Activated CD4-positive, alpha-beta memory T cell treated with anti-CD3 and anti-CD28 coated beads, Interleukin-2, amount 10 ng/mL, durations not matched to agents 7 days and 5 days (primary cell): ENCODE measurements at regions not wholly inside any gene's neighbourhood (a gene's known extent, or its start where the extent isn't known, plus 50 kb on each side); places are given as distances from the start of the nearest gene placed in this dataset.
"Not testable (repeated sequence)": the region's sequence is repeated elsewhere in the genome, so short reads cannot be mapped to it uniquely, and the experiment has no call there.

Experiments
- CTCF ChIA-PET: fragments of 350-600 bp; sonication (Branson Sonifier 250); formaldehyde crosslinking; loops from one replicate; lab custom pipeline; 2021; ENCODE audit warnings: antibody characterized with exemption, inconsistent platforms; lab: Charles Lee
- POLR2A ChIA-PET: fragments of 350-600 bp; sonication (Branson Sonifier 250); formaldehyde crosslinking; loops from one replicate; lab custom pipeline; 2021; ENCODE audit warnings: antibody characterized with exemption; lab: Charles Lee
- DNase-seq: peaks from one replicate; pipeline ENCODE4 v3.0.0-alpha.2; 2020
- H3K27ac Mint-ChIP-seq: one replicate; pipeline ENCODE4 v1.8.0; 2021; ENCODE audit warnings: mild to moderate bottlenecking, mixed read lengths
- H3K27me3 Mint-ChIP-seq: one replicate; pipeline ENCODE4 v1.8.0; 2021; ENCODE audit warnings: mixed read lengths
- H3K36me3 Mint-ChIP-seq: one replicate; pipeline ENCODE4 v1.8.0; 2021; ENCODE audit warnings: low read depth, mixed read lengths
- H3K4me1 Mint-ChIP-seq: one replicate; pipeline ENCODE4 v1.8.0; 2021; ENCODE audit warnings: mixed read lengths
- H3K4me3 Mint-ChIP-seq: one replicate; pipeline ENCODE4 v1.8.0; 2021; ENCODE audit warnings: mild to moderate bottlenecking, mixed read lengths
- H3K9me3 Mint-ChIP-seq: one replicate; pipeline ENCODE4 v1.8.0; 2021; ENCODE audit warnings: mixed read lengths

GRCh38 chr2:47636596-47637264 lies 65.9 kb upstream of the KCNK12 start:
- ChIA-PET CTCF (no interaction called here), POLR2A (no interaction called here)
- DNase-seq, result no peak
- H3K4me3 Mint-ChIP-seq, result no peak overlapping the region
- no peaks in the 10 kb centered on the region for H3K4me1 Mint-ChIP-seq
- H3K27ac Mint-ChIP-seq, result no peak overlapping the region
- peaks cover 8% of the 10 kb centered on the region for H3K27me3 Mint-ChIP-seq
- H3K36me3 Mint-ChIP-seq, result no peaks in the 10 kb centered on the region
- H3K9me3 Mint-ChIP-seq, result no peaks in the 10 kb centered on the region

GRCh38 chr2:47636176-47636575 lies 65.4 kb upstream of the KCNK12 start:
- no peak for DNase-seq
- Mint-ChIP-seq H3K27me3 (peaks cover 7% of the 10 kb centered on the region), H3K27ac (no peak overlapping the region), H3K4me3 (no peak overlapping the region), H3K36me3 (no peaks in the 10 kb centered on the region), H3K9me3 (no peaks in the 10 kb centered on the region), H3K4me1 (no peaks in the 10 kb centered on the region)
- ChIA-PET POLR2A (no interaction called here), CTCF (no interaction called here)

GRCh38 chr2:47632754-47633153 lies 62.0 kb upstream of the KCNK12 start:
- no peak overlapping the region for H3K27ac Mint-ChIP-seq
- no peaks in the 10 kb centered on the region for H3K4me1 Mint-ChIP-seq
- no peaks in the 10 kb centered on the region for H3K9me3 Mint-ChIP-seq
- no peak overlapping the region for H3K4me3 Mint-ChIP-seq
- no peak for DNase-seq
- peaks cover 4% of the 10 kb centered on the region for H3K27me3 Mint-ChIP-seq
- CTCF ChIA-PET, result no interaction called here
- no peaks in the 10 kb centered on the region for H3K36me3 Mint-ChIP-seq
- POLR2A ChIA-PET, result no interaction called here

GRCh38 chr2:47631792-47632398 lies 61.1 kb upstream of the KCNK12 start:
- H3K36me3 Mint-ChIP-seq, result no peaks in the 10 kb centered on the region
- ChIA-PET CTCF (no interaction called here), POLR2A (no interaction called here)
- no peaks in the 10 kb centered on the region for H3K9me3 Mint-ChIP-seq
- no peaks in the 10 kb centered on the region for H3K4me1 Mint-ChIP-seq
- no peak for DNase-seq
- H3K27ac Mint-ChIP-seq, result no peak overlapping the region
- H3K4me3 Mint-ChIP-seq, result no peak overlapping the region
- H3K27me3 Mint-ChIP-seq, result no peaks in the 10 kb centered on the region

GRCh38 chr2:47631306-47631705 lies 60.5 kb upstream of the KCNK12 start:
- Mint-ChIP-seq H3K27me3 (no peaks in the 10 kb centered on the region), H3K27ac (no peak overlapping the region), H3K4me3 (no peak overlapping the region), H3K4me1 (no peaks in the 10 kb centered on the region), H3K9me3 (no peaks in the 10 kb centered on the region), H3K36me3 (no peaks in the 10 kb centered on the region)
- DNase-seq, result no peak
- POLR2A ChIA-PET, result no interaction called here
- CTCF ChIA-PET, result no interaction called here

- Mint-ChIP-seq H3K27me3 (peaks cover 7% of the 10 kb centered on the region), H3K4me3 (no peak overlapping the region), H3K36me3 (no peaks in the 10 kb centered on the region), H3K4me1 (no peaks in the 10 kb centered on the region), H3K9me3 (no peaks in the 10 kb centered on the region), H3K27ac (no peak overlapping the region)
- CTCF ChIA-PET, result no interaction called here
- DNase-seq, result no peak
- POLR2A ChIA-PET, result no interaction called here
Measured at GRCh38 chr2:47629501-47630460, 59.0 kb upstream of the KCNK12 start.

- Mint-ChIP-seq H3K4me1 (no peaks in the 10 kb centered on the region), H3K27ac (no peak overlapping the region), H3K36me3 (no peaks in the 10 kb centered on the region), H3K4me3 (no peak overlapping the region), H3K9me3 (no peaks in the 10 kb centered on the region), H3K27me3 (peaks cover 10% of the 10 kb centered on the region)
- ChIA-PET POLR2A (no interaction called here), CTCF (no interaction called here)
- no peak for DNase-seq
Measured at GRCh38 chr2:47628904-47629303, 58.1 kb upstream of the KCNK12 start.

- Mint-ChIP-seq H3K36me3 (no peaks in the 10 kb centered on the region), H3K27me3 (peaks cover 16% of the 10 kb centered on the region), H3K4me1 (no peaks in the 10 kb centered on the region), H3K4me3 (no peak overlapping the region), H3K27ac (no peak overlapping the region), H3K9me3 (no peaks in the 10 kb centered on the region)
- DNase-seq, result no peak
- CTCF ChIA-PET, result no interaction called here
- POLR2A ChIA-PET, result no interaction called here
Measured at GRCh38 chr2:47626664-47627063, 55.9 kb upstream of the KCNK12 start.

- H3K36me3 Mint-ChIP-seq, POLR2A ChIA-PET, H3K27ac Mint-ChIP-seq, H3K4me1 Mint-ChIP-seq, CTCF ChIA-PET, DNase-seq, H3K9me3 Mint-ChIP-seq, H3K4me3 Mint-ChIP-seq: not testable (repeated sequence)
- H3K27me3 Mint-ChIP-seq, result peaks cover 16% of the 10 kb centered on the region
Measured at GRCh38 chr2:47623140-47623539, 52.4 kb upstream of the KCNK12 start.

GRCh38 chr2:47620770-47621437 lies 50.1 kb upstream of the KCNK12 start:
- ChIA-PET CTCF (interaction anchor here (0.6 kb wide), 1 partner anchor 42 kb away, joined by 3 read pairs; no protein-coding TSS in a partner anchor), POLR2A (no interaction called here)
- Mint-ChIP-seq H3K4me1 (no peaks in the 10 kb centered on the region), H3K36me3 (no peaks in the 10 kb centered on the region), H3K9me3 (no peaks in the 10 kb centered on the region), H3K4me3 (no peak overlapping the region), H3K27me3 (peaks cover 16% of the 10 kb centered on the region), H3K27ac (no peak overlapping the region)
- no peak for DNase-seq
